GM21717 (cell line): ENCODE measurements at regions not wholly inside any gene's neighbourhood (a gene's known extent, or its start where the extent isn't known, plus 50 kb on each side); places are given as distances from the start of the nearest gene placed in this dataset.

Source experiments
- ATAC-seq: cut with Tn5 transposase; IDR thresholded peaks from one replicate; pipeline ENCODE4 v1.9.1; 2021; ENCODE audit warnings: mild to moderate bottlenecking, moderate library complexity; ENCODE audit not compliant: unreplicated experiment

GRCh38 chr14:28059254-28059653, 707.3 kb upstream of the FOXG1 start:
- no peak for ATAC-seq

DNA sequence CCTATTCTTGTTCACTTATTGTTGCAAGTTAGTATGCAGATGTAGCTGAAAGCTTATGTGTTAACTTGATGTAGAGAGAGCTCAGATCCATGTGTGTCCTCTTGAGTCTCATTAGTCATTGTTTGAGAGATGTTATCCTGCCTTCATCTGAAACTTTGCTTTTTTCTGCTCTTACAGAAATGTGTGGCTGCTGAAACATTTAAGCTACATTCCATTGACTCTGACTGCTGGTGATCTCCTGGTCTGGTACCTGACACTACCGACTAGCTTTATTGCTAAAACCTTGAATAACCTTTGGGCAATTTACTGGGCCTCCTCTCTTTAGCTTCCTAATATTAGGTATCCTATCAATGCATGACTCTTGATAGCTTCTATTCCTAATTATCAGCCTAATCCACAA, 705.6 kb upstream of the FOXG1 start:
- ATAC-seq, result no peak

DNA sequence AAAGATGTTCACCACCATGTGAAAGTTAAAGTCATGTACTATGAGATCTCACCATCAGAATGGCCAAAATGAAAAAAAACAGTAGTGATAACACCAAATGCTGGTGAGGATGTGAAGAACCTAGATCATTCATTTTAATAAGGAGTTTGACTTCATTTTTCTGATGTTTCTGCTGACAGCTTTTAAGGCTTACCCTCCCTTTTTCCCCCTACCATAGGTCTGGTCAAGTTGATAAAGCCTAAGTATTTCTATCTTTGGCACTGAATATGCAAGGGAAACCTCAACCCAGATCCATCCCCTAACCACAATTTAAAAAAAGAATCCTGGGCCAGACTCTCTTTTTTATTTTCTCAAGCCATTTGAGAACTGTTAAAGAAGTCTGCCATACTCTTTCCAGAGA, 689.6 kb upstream of the FOXG1 start:
- no peak for ATAC-seq

- no peak for ATAC-seq
These were observed 683.2 kb upstream of the FOXG1 start for GRCh38 chr14:28083389-28083788.

DNA sequence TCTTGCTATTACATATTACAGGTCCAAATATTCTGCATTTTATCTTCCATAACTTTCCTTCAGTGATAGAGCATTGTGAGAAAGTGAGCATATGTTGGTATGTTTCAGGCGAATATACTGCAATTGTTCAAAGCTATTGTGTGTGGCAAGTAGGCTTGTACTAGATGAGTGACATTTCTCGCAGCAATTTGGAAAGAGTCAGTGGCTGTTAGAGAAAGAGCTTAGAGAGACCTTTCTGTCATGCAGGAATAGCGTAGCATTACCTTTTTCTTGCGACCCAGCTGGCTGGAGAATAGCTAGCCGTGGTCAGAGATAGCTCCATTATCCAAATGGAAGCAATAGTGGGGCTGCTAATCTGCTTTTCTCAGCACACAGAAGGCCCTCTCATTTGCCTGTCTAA, 678.5 kb upstream of the FOXG1 start:
- no peak for ATAC-seq

DNA sequence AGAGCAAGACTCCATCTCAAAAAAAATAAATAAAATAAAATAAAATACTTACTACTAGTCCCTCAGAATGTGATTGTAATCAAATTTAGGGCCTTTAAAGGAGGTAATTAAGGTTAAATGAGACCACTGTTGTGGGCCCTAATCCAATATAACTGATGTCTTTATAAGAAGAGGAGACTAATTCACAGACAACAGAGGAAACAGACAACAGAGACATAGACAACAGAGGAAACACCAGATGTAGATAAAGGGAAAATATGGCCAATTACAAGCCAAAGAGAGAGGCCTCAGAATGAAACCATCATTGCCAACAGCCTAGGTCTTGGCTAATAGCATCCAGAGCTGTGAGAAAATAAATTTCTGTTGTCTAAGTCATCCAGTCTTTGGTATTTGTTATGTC, 669.0 kb upstream of the FOXG1 start:
- ATAC-seq, result no peak

DNA sequence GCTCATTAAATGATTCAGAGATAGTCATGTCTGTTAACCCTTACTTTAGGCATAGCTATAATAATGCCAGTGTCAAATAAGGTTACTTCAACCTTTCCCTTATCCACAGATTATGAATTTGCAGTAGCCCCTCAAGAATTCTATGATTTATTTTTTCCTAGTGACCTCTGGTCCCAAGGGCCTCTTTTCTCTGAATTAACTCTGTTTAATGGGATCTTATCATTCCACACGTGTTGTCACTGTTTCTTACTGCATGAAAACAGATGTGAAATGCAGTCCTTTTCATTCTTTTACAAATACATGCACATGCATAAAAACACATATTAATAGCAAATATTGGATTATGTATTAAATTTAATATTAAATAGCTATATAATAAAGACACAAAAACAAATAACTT, 667.7 kb upstream of the FOXG1 start:
- no peak for ATAC-seq

GRCh38 chr14:28102001-28102400, 664.6 kb upstream of the FOXG1 start:
- ATAC-seq, result no peak

- no peak for ATAC-seq
These were observed 663.8 kb upstream of the FOXG1 start for GRCh38 chr14:28102814-28103213.

DNA sequence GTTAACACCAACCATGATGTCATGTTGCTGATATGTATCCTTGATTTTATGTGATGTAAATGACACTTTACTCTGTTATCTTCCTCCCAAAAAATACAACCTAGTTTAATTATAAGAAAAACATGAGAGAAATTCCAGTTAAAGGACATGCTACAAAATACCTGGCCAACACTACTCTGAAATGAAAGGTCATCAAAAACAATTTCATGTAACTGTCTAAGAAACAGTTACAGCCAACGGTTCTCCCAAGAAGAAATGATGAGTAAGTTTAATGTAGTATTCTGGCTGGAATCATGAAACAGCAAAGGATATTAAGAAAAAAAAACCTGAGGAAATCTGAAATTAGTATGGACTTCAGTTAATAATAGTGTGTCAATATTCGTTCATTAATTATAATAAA, 653.3 kb upstream of the FOXG1 start:
- no peak for ATAC-seq

DNA sequence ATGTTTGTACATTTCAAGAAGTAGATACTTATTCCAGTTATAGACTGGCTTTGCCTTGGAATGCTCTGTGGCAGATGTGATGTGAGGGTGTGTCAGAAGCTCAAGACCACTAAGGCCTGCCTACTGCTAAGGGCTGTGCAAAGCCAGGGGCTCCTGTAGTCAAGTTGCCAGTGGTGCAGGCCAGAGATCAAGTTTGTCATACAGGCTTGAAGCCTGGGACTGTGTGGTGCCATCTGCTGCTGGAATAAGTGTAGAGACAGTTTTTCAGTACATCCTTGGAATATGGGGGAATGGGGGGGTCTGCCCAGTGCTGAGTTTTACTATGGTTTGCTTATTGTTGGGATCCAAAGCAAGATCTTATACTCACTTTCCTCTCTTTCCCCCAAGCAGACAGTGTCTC, 649.9 kb upstream of the FOXG1 start:
- ATAC-seq, result no peak

GRCh38 chr14:28119849-28120248, 646.7 kb upstream of the FOXG1 start:
- no peak for ATAC-seq

GRCh38 chr14:28120391-28120790, 646.2 kb upstream of the FOXG1 start:
- ATAC-seq, result no peak

GRCh38 chr14:28121512-28122297, 644.9 kb upstream of the FOXG1 start:
- no peak for ATAC-seq

- ATAC-seq, result no peak
These were observed 635.8 kb upstream of the FOXG1 start for GRCh38 chr14:28130610-28131284.

DNA sequence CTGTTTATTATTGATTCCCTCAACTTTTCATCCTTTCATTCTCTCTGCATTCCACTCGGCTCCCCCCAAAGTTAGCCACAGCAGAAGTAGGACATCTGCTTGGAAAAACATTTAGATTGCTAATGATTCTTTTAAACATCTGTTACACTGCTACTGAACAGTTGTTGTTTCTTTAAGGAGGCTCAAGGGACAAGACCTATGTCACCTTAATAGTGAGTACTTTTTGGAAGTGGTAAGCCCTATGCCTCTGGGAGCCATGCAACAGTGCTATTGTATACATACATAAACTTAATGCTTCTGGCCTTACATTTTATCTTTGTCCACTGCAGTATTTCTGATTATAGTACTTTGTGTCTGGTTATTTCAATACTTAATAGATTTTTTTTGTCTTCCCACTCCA, 628.2 kb upstream of the FOXG1 start:
- ATAC-seq, result no peak

DNA sequence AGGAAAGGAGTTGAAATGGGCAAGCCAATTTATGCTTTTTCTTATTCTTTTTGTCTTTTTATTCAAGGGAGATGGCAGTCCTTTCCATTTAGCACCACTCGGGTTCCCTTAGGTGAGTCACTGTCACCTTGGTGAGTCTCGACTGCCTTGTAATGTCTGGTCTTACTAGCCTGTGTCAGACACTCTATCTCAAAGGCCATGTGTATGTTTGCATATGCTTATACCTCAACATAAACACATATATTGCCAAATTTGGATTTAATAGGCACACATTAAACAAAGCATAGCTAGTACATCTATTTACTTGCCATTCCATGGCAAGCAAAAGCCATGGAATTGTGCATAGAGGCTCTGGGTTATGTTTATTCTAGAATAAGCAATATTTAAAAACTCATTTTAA, 624.9 kb upstream of the FOXG1 start:
- ATAC-seq, result no peak

GRCh38 chr14:28142400-28143015, 624.1 kb upstream of the FOXG1 start:
- no peak for ATAC-seq

DNA sequence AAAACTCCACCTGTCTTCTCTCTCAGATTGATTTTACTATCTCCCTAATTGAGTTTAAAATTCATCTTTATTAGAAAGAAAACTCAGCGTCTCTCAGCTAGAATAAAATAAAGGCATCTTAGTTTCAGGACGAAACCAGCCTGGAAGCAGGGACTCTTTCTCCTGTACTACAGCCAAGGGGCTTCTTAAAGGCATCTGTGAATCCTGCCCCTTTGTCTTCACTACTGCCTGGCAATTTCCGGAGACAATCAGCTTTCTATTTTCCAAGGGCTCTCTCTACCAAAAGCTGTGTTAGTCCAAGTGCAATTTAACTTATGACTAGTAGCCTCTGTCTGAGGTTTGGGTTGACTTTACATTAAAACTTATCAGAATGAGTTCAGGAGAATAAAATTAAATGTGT, 623.3 kb upstream of the FOXG1 start:
- no peak for ATAC-seq

DNA sequence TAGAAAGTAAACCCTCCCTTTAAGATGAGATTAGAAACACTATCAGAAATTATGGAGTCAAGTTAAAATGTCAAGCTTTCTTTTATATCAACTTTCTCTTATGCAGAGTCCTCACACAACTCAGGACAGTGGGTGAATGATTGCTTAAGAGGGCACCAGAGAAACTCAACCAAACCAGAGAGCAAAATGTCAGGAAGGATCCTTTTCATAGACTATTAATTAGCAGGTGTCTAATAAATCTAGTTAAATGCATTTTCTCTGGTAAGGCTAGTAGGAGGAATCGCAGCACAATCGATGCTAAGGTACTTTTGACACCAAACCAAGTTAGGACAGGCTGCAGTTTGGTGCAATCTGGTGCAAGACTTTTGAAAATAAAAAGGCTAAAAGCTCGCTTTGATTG, 614.7 kb upstream of the FOXG1 start:
- ATAC-seq, result no peak

DNA sequence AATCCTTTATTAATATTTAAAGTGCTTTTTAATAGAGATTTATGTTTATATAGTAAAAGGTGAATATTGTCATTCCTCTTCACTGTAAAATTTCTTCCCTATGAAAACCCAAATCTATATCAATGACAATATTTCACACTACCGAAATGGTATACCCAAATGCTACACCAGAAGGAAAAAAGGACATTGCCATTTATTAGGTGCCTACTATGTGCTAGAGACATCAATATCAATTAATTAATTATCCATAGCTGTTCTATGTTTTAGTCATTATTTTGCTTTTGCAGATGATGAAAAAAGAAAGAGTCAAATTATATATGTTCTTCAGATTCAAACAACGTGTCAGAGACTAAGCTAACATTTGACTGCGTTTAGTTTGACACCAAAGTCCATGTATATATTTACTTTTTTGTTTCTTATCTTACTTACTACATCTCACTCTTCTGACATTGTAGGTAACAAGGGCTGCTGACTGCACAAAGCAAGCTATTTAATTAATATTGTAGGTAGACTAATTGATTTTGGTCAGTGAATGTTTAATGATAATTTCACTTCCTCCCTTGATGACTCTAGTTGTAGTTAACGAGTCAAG, 614.0 kb upstream of the FOXG1 start:
- ATAC-seq, result no peak
